GM12891 (cell line): ENCODE measurements at regions not wholly inside any gene's neighbourhood (a gene's known extent, or its start where the extent isn't known, plus 50 kb on each side); places are given as distances from the start of the nearest gene placed in this dataset.
A peak's percentile ranks its signal among the peaks of the same experiment; 100 is the strongest.

ENCODE experiments used
- DNase-seq: peaks from one replicate; pipeline ENCODE4 v3.0.0; 2011; ENCODE audit warnings: low spot score; ENCODE audit not compliant: insufficient read length
- FAIRE-seq: peaks from 2 replicates; lab custom pipeline; 2011; peaks lifted over from hg19 to GRCh38; lab: Jason Lieb, UNC
- PAX5 ChIP-seq: IDR thresholded peaks from 2 replicates; pipeline ENCODE4 v1.6.1; 2011; ENCODE audit warnings: low read length, moderate library complexity, mild to moderate bottlenecking; ENCODE audit not compliant: insufficient read depth, severe bottlenecking
- POLR2A ChIP-seq: IDR thresholded peaks from 2 replicates; pipeline ENCODE4 v1.6.1; 2011; ENCODE audit warnings: low read depth, low read length, control low read depth
- POLR2AphosphoS5 ChIP-seq: IDR thresholded peaks from 2 replicates; pipeline ENCODE4 v1.6.1; 2011; ENCODE audit warnings: low read depth, low read length, control low read depth
- POU2F2 ChIP-seq: IDR thresholded peaks from 2 replicates; pipeline ENCODE4 v1.6.1; 2011; ENCODE audit warnings: low read depth, mild to moderate bottlenecking, control low read depth, low read length, moderate library complexity
- SPI1 ChIP-seq: IDR thresholded peaks from 2 replicates; pipeline ENCODE4 v1.6.1; 2011; ENCODE audit warnings: low read depth, low read length, control low read depth
- TAF1 ChIP-seq: IDR thresholded peaks from 2 replicates; pipeline ENCODE4 v1.6.1; 2011; ENCODE audit warnings: low read depth, low read length, control low read depth

DNA sequence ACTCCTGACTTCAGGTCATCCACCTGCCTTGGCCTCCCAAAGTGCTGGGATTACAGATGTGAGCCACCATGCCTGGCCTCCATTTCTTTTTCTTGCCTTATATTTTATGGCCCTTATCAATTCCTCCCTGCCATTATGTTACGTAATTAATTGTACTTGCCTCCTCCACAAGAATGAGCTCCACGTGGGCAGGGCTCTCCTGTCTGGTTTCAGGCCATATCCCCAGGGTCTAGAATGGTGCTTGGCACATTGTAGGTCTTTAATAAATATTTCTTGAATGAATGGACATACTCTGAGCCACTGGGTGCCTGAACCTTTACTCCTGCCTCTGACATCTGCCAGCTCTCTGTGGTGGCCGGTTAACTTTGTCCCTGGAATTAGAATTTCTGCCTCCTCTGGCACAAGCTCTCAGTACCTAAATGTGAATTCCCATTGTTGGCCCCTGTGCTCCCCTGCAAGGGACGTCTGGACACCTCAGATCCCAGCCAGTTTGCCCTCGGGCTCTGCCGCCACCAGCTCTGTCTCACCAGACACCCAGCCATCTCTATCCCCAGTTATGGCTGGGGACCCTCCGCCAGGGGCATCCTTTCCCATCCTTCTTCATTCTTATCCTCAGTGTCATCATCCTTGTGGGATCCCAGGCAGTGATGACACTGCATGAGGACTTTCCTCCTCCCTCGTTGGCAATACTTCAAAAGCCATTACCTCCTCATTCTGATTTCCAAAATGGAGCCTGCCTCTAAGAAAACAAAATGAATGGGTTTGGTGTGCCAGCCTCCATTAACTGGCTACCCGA lies 165.6 kb upstream of the SMAD3 start:
- no peak for DNase-seq
- FAIRE-seq, result no peak

DNA sequence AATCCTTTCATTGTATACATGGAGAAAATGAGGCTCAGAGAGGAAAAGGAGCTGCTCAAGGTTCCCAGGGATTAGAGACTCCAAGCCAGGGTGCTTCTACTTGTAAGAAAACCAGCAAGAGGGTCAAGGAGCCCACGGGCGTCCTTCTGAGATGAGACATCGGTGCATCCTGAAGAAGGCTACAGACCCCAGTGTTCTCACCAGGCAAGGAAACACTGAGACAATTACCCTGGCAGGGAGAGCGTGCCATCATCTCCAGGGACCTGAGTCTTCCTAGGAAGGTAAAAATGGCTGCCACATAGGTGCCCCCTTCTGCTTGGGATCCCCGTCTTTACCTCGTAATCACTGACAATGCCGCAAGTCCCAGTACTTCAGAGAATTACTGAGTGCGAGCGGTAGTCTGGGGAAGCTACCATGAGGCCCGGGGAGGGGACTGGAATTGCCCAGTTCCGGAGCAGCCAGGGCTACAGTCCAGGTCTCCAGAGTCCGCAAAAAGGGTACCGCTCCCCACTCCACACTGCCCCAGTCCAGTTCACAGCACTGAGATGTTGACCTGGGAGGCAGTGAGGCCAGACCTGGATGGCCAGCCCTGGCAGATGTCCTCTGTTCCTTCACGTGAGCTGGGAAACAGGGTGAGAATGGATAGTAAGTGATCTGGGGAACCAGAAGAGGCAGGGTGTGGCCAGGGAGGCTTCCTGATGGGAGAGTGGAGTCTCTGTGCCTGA lies 164.7 kb upstream of the SMAD3 start:
- FAIRE-seq (no peak), DNase-seq (no peak)
- TF ChIP-seq PAX5 (no peak), POLR2A (no peak), TAF1 (no peak), SPI1 (no peak), POLR2AphosphoS5 (no peak), POU2F2 (no peak)

More for the DNA sequence above, 165.6 kb upstream of the SMAD3 start:
- TF ChIP-seq POLR2AphosphoS5 (no peak), TAF1 (no peak), PAX5 (no peak), POU2F2 (no peak), SPI1 (no peak), POLR2A (no peak)

DNA sequence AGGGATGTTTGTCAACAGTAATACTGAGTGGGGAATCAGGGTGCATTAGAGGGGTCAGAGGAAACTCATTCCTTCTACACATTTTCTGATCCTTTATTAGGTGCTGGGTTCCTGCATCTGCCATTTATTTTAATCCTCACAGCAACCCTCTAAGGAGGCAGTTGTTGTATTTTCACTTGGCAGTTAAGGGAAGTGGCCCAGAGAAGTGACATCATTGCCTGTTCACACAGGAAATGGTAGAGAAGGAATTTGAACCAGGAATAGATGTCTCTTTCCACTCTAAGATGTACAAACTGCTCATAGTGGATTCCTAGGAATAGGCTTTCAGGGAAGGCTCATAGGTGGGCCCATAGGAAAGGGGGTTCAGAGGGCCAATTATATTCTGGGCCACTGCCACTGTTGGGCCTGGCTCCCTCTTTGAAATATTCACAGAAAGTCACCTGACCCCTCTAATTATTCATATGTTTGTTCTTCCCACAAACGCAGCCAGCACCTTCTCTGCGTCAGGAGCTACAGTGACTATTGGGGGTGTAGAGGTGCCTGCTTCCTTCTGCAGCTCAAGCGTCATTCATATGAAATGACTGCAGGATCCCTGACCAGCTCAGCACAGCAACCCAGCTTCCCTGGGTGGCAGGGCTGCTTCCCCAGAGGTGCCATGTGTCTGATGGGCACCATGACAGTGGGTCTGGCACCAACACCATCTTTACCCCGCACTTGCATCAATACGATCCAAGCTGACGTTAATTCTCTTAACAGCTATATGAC lies 163.9 kb upstream of the SMAD3 start:
- FAIRE-seq, result no peak
- DNase-seq, result no peak
- TF ChIP-seq PAX5 (no peak), POLR2A (no peak), POU2F2 (no peak), POLR2AphosphoS5 (no peak), TAF1 (no peak), SPI1 (no peak)

DNA sequence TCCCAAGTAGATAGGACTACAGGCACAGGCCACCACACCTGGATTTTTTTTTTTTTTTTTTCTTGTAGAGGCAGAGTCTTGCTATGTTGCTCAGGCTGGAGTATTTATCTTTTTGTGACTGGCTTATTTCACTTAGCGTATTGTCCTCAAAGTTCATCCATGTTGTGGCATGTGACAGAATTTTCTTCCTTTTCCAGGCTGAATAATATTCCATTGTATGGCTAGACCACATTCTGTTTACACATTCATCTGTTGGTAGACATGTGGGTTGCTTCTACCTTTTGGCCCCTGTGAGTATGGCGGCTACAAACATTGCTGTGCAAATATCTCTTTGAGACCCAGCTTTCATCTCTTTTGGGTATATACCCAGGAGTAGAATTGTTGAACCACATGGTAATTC lies 160.2 kb upstream of the SMAD3 start:
- FAIRE-seq, result no peak
- no peak for DNase-seq
- TF ChIP-seq POLR2A, result no peak
- no peak for TF ChIP-seq TAF1
- TF ChIP-seq POLR2AphosphoS5, result no peak
- no peak for TF ChIP-seq PAX5
- TF ChIP-seq POU2F2, result no peak
- no peak for TF ChIP-seq SPI1

DNA sequence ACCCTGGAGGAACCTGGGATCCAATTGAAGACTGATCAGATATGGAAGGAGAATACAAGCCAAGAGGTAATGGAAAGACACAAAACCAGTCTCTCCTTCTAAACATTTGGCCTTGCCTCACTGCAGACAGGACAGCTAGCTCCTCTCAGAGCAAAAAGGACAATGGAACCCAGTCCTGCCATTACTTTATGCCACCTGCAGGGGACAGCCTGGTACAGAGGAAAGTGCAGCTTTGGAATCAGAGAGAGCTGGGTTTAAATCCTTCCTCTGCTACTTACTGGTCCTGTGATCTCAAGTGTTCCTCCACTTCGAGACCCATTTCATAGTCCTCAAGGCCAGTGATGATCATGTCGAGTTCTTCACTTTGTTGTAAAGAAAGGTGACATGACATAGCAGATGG lies 159.4 kb upstream of the SMAD3 start:
- no peak for TF ChIP-seq POU2F2
- no peak for TF ChIP-seq PAX5
- TF ChIP-seq POLR2A, result no peak
- TF ChIP-seq TAF1, result no peak
- TF ChIP-seq SPI1, result no peak
- TF ChIP-seq POLR2AphosphoS5, result no peak
- FAIRE-seq, result no peak
- no peak for DNase-seq

DNA sequence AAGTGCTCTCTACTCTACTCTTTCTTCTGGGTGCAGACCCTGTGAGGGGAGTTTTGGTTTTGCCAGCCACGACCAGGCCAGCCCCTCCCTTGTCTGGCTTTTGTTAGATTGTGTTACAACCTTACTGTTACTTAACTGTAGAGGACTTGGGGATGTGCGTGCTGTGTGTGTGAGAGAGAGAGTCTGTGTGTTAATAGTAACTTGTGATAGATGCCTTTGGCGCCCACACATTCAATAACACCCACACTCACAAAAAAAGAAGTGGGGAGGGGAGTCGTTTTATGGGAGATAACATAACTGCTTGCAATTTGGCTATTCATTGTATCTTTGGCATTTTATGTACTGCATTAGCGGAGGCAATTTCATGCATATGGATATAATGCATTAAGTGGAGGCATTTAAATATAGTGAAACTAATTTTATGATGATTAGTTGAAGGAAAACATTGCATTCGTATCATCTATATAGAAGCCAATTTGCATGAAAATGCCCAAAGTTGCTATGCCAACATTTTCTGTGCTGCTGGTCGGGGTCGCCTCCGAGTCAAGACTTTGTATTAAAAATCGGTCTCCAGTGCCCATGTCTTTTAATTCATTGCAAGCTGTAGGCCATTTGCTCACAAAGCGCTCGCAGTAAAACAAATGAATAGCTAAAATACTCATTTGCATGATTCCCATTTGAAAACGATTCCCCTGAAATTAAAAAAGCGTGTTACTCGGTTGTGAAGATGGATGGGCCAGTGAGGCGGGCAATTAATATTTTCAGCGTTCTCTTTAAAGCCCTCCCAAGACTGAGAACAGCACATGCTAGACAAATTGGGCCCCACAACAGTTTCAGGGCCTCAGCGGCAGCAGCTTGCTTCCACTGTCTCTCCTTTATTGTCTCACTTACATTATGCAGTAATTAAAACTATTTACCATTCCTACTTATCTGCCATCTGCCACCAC lies 158.5 kb upstream of the SMAD3 start:
- no peak for FAIRE-seq
- TF ChIP-seq SPI1, result no peak
- TF ChIP-seq TAF1, result no peak
- TF ChIP-seq PAX5, result no peak
- no peak for TF ChIP-seq POU2F2
- no peak for TF ChIP-seq POLR2A
- TF ChIP-seq POLR2AphosphoS5, result no peak
- DNase-seq, result no peak

DNA sequence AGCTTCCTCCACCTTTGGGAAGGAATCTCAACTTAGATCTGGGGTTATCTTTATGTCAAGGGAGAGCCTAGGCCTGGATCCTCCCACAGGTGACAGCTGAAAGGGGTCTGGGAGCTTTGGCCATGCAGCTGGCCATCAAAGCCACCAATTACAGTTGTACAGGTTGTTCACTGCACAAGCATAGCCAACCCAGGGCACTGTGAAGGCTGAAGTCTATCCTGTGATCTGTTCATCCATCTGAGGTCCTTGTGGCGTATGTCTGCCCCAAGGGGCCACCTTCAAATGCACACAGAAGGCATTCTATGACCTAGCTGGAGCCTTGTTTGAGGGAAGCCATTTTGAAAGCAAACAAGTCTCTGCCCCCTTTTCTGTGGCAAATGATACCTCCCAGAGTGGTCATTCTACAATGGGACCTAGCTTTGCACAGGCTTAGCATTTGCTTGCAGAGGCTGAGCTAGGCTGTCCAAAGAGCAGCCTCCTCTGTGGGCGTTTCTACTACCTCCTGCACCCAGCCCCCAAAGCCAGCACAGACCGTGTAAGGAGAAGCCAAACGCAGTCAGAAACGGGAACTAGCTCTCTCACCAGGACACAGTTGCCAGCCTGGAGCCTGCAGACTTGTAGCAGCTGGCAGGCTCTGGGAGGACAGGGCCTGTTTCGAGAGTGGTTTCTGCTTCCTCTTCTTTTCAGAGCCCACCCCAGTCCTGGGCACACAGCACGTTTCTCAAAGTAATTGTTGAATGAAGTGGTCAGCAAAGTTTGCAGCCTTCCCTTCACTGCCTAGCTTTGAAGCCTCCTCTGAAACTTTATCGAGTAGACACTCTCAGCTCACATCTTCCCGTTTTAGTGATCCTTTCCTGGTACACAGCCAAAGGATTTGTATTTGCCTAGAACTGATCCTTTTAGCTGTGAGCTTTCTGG lies 157.3 kb upstream of the SMAD3 start:
- TF ChIP-seq TAF1 (no peak), POLR2A (no peak), POLR2AphosphoS5 (no peak)
- FAIRE-seq (peak; percentile 60), DNase-seq (no peak)

DNA sequence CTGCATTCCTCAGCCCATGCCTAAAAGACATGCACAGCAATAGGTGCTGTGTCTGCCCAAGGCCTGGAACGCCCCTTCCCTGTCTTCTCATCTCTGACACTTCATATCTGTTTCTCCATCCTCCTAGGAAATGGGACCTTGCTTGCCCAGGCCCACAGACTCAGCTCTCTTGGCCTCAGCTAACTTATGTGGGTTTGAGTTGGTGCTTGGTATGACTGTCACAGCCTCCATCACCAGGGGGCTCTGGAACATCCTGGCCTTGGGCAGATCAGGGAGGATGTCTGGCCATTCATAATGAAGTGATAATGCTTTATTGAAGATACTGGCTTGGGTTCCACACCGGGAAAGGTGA lies 156.7 kb upstream of the SMAD3 start:
- FAIRE-seq (no peak), DNase-seq (no peak)
- TF ChIP-seq POLR2A, result no peak
- no peak for TF ChIP-seq SPI1
- TF ChIP-seq POU2F2, result no peak
- TF ChIP-seq POLR2AphosphoS5, result no peak
- no peak for TF ChIP-seq TAF1
- TF ChIP-seq PAX5, result no peak
